ENCODE measurements at regions not wholly inside any gene's neighbourhood (a gene's known extent, or its start where the extent isn't known, plus 50 kb on each side); places are given as distances from the start of the nearest gene placed in this dataset.
A peak's percentile ranks its signal among the peaks of the same experiment; 100 is the strongest.

GRCh38 chr2:144682248-144682647 lies 162.3 kb upstream of the ZEB2 start:
- in situ Hi-C loops (cut with HindIII; ENCODE audit: low pct_ligation_motif_present, low pct_unique_long_range_greater_than_20kb, low sequenced_read_pairs) = no loop called here
- no peak for DNase-seq

- DNase-seq = no peak
- in situ Hi-C loops (cut with HindIII; ENCODE audit: low pct_ligation_motif_present, low pct_unique_long_range_greater_than_20kb, low sequenced_read_pairs) = no loop called here
These were observed 161.5 kb upstream of the ZEB2 start for GRCh38 chr2:144681389-144681788.

GRCh38 chr2:144679942-144680341 lies 160.0 kb upstream of the ZEB2 start:
- no peak for DNase-seq
- in situ Hi-C loops (cut with HindIII; ENCODE audit: low pct_ligation_motif_present, low pct_unique_long_range_greater_than_20kb, low sequenced_read_pairs) = no loop called here

GRCh38 chr2:144678736-144679135 lies 158.8 kb upstream of the ZEB2 start:
- DNase-seq = no peak
- in situ Hi-C loops (cut with HindIII; ENCODE audit: low pct_ligation_motif_present, low pct_unique_long_range_greater_than_20kb, low sequenced_read_pairs) = no loop called here

GRCh38 chr2:144675731-144676130 lies 155.8 kb upstream of the ZEB2 start:
- in situ Hi-C loops (cut with HindIII; ENCODE audit: low pct_ligation_motif_present, low pct_unique_long_range_greater_than_20kb, low sequenced_read_pairs) = no loop called here
- no peak for DNase-seq

- in situ Hi-C loops (cut with HindIII; ENCODE audit: low pct_ligation_motif_present, low pct_unique_long_range_greater_than_20kb, low sequenced_read_pairs) = no loop called here
- DNase-seq = no peak
These were observed 155.4 kb upstream of the ZEB2 start for GRCh38 chr2:144675331-144675730.

- in situ Hi-C loops (cut with HindIII; ENCODE audit: low pct_ligation_motif_present, low pct_unique_long_range_greater_than_20kb, low sequenced_read_pairs) = no loop called here
- DNase-seq = no peak
These were observed 154.2 kb upstream of the ZEB2 start for GRCh38 chr2:144674071-144674470.

- DNase-seq = no peak
- in situ Hi-C loops (cut with HindIII; ENCODE audit: low pct_ligation_motif_present, low pct_unique_long_range_greater_than_20kb, low sequenced_read_pairs) = no loop called here
These were observed 153.5 kb upstream of the ZEB2 start for GRCh38 chr2:144673456-144673855.

- in situ Hi-C loops (cut with HindIII; ENCODE audit: low pct_ligation_motif_present, low pct_unique_long_range_greater_than_20kb, low sequenced_read_pairs) = no loop called here
These were observed 152.0 kb upstream of the ZEB2 start for GRCh38 chr2:144671695-144672455.

GRCh38 chr2:144670738-144671137 lies 150.8 kb upstream of the ZEB2 start:
- in situ Hi-C loops (cut with HindIII; ENCODE audit: low pct_ligation_motif_present, low pct_unique_long_range_greater_than_20kb, low sequenced_read_pairs) = no loop called here
- DNase-seq = no peak

More at GRCh38 chr2:144671695-144672455, 152.0 kb upstream of the ZEB2 start:
- no peak for DNase-seq

GRCh38 chr2:144670080-144670479 lies 150.2 kb upstream of the ZEB2 start:
- in situ Hi-C loops (cut with HindIII; ENCODE audit: low pct_ligation_motif_present, low pct_unique_long_range_greater_than_20kb, low sequenced_read_pairs) = no loop called here
- no peak for DNase-seq

- no peak for DNase-seq
- in situ Hi-C loops (cut with HindIII; ENCODE audit: low pct_ligation_motif_present, low pct_unique_long_range_greater_than_20kb, low sequenced_read_pairs) = no loop called here
These were observed 149.5 kb upstream of the ZEB2 start for GRCh38 chr2:144669196-144669987.

GRCh38 chr2:144668493-144669110 lies 148.7 kb upstream of the ZEB2 start:
- in situ Hi-C loops (cut with HindIII; ENCODE audit: low pct_ligation_motif_present, low pct_unique_long_range_greater_than_20kb, low sequenced_read_pairs) = no loop called here
- DNase-seq = no peak

- in situ Hi-C loops (cut with HindIII; ENCODE audit: low pct_ligation_motif_present, low pct_unique_long_range_greater_than_20kb, low sequenced_read_pairs) = no loop called here
- no peak for DNase-seq
These were observed 146.1 kb upstream of the ZEB2 start for GRCh38 chr2:144666032-144666431.

- DNase-seq = no peak
- in situ Hi-C loops (cut with HindIII; ENCODE audit: low pct_ligation_motif_present, low pct_unique_long_range_greater_than_20kb, low sequenced_read_pairs) = no loop called here
These were observed 143.3 kb upstream of the ZEB2 start for GRCh38 chr2:144663207-144663606.

GRCh38 chr2:144660518-144661316 lies 140.8 kb upstream of the ZEB2 start:
- in situ Hi-C loops (cut with HindIII; ENCODE audit: low pct_ligation_motif_present, low pct_unique_long_range_greater_than_20kb, low sequenced_read_pairs) = no loop called here

GRCh38 chr2:144659731-144660275 lies 139.9 kb upstream of the ZEB2 start:
- in situ Hi-C loops (cut with HindIII; ENCODE audit: low pct_ligation_motif_present, low pct_unique_long_range_greater_than_20kb, low sequenced_read_pairs) = no loop called here
- peak; percentile 72 for DNase-seq

More at GRCh38 chr2:144660518-144661316, 140.8 kb upstream of the ZEB2 start:
- DNase-seq = no peak

- in situ Hi-C loops (cut with HindIII; ENCODE audit: low pct_ligation_motif_present, low pct_unique_long_range_greater_than_20kb, low sequenced_read_pairs) = no loop called here
- DNase-seq = no peak
These were observed 134.6 kb upstream of the ZEB2 start for GRCh38 chr2:144654523-144654922.
